Activated T-cell treated with anti-CD3 and anti-CD28 coated beads, Interleukin-2, amount 50 U/mL, for 48 hours (primary cell): ENCODE measurements at regions not wholly inside any gene's neighbourhood (a gene's known extent, or its start where the extent isn't known, plus 50 kb on each side); places are given as distances from the start of the nearest gene placed in this dataset.
"Not testable (repeated sequence)": the region's sequence is repeated elsewhere in the genome, so short reads cannot be mapped to it uniquely, and the experiment has no call there.

Experiments
- DNase-seq, 2 experiments: peaks; one replicate each; pipeline ENCODE4 v3.0.0-alpha.2; 2020

- no peak for DNase-seq
These were observed 844.3 kb upstream of the TENM4 start for GRCh38 chr11:80284946-80285785.

GRCh38 chr11:80282643-80283042 lies 841.8 kb upstream of the TENM4 start:
- DNase-seq = no peak

GRCh38 chr11:80281194-80281593 lies 840.4 kb upstream of the TENM4 start:
- DNase-seq = no peak

GRCh38 chr11:80280737-80281136 lies 839.9 kb upstream of the TENM4 start:
- DNase-seq = no peak

- DNase-seq = no peak
These were observed 820.9 kb upstream of the TENM4 start for GRCh38 chr11:80261776-80262175.

- not testable (repeated sequence) for DNase-seq
These were observed 816.6 kb upstream of the TENM4 start for GRCh38 chr11:80257319-80258015.

GRCh38 chr11:80255021-80255420 lies 814.2 kb upstream of the TENM4 start:
- no peak for DNase-seq

GRCh38 chr11:80241766-80242165 lies 800.9 kb upstream of the TENM4 start:
- no peak for DNase-seq

- no peak for DNase-seq
These were observed 799.4 kb upstream of the TENM4 start for GRCh38 chr11:80240245-80240644.

- DNase-seq = no peak
These were observed 798.4 kb upstream of the TENM4 start for GRCh38 chr11:80239217-80239616.

- DNase-seq = no peak
These were observed 787.1 kb upstream of the TENM4 start for GRCh38 chr11:80227915-80228314.

GRCh38 chr11:80214413-80214812 lies 773.6 kb upstream of the TENM4 start:
- DNase-seq = no peak

GRCh38 chr11:80211673-80212072 lies 770.8 kb upstream of the TENM4 start:
- DNase-seq = no peak

GRCh38 chr11:80204021-80204420 lies 763.2 kb upstream of the TENM4 start:
- no peak for DNase-seq

GRCh38 chr11:80196932-80197554 lies 756.2 kb upstream of the TENM4 start:
- DNase-seq = no peak

- no peak for DNase-seq
These were observed 755.2 kb upstream of the TENM4 start for GRCh38 chr11:80196041-80196440.

GRCh38 chr11:80194625-80195024 lies 753.8 kb upstream of the TENM4 start:
- DNase-seq = no peak

GRCh38 chr11:80194016-80194415 lies 753.2 kb upstream of the TENM4 start:
- DNase-seq = no peak

- DNase-seq = no peak
These were observed 747.3 kb upstream of the TENM4 start for GRCh38 chr11:80188076-80188627.

- no peak for DNase-seq
These were observed 745.9 kb upstream of the TENM4 start for GRCh38 chr11:80186692-80187091.

GRCh38 chr11:80182901-80183300 lies 742.1 kb upstream of the TENM4 start:
- no peak for DNase-seq

GRCh38 chr11:80173371-80174136 lies 732.7 kb upstream of the TENM4 start:
- DNase-seq = no peak

GRCh38 chr11:80168796-80169195 lies 728.0 kb upstream of the TENM4 start:
- DNase-seq = no peak
